ENCODE measurements at regions not wholly inside any gene's neighbourhood (a gene's known extent, or its start where the extent isn't known, plus 50 kb on each side); places are given as distances from the start of the nearest gene placed in this dataset.

DNA sequence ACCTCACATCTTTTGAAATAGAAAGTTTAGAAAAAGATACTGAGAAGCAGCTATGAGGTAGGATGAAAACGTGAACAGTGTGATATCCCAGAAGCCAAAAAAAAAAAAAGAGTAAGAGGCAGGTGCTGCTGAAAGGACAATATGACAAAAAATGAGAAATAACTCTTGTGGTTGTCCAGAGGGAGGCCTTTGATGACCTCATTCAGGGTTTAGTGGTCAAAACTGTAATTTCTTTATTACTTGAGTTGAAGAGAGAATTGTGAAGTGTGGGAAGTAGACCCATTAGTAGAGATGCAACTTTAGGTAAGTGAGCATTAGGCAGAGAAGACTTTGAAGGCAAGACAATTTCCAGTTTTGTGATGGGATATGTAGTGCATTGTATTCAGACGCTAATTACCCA is 1306.3 kb upstream of the ACO1 start:
- Histone ChIP-seq H3K36me3 (ENCODE audit: control insufficient read depth, insufficient read depth, low read length) (no peaks in the 10 kb centered on the region), H3K27me3 (ENCODE audit: control insufficient read depth in 2 of 2, insufficient read depth in 2 of 2, low read length in 2 of 2) (no peaks in the 10 kb centered on the region), H3K4me1 (replicated peaks in 1 of 2; ENCODE audit: control insufficient read depth in 2 of 2, insufficient read depth in 2 of 2, low read length in 2 of 2) (no peaks in the 10 kb centered on the region), H3K4me2 (ENCODE audit: insufficient read depth, low read length) (no peak overlapping the region), H3K9me3 (replicated peaks; ENCODE audit: control insufficient read depth, insufficient read depth, low read depth, low read length) (no peaks in the 10 kb centered on the region), H3K27ac (ENCODE audit: extremely low read depth, low read depth, low read length) (no peak overlapping the region), H4K20me1 (replicated peaks; ENCODE audit: control insufficient read depth, insufficient read depth, low read length) (no peaks in the 10 kb centered on the region), H3K9me1 (ENCODE audit: control insufficient read depth, insufficient read depth, low read length) (no peaks in the 10 kb centered on the region), H3K9ac (ENCODE audit: insufficient read depth in 1 of 2, low read depth in 2 of 2, low read length in 2 of 2) (no peak overlapping the region), H3K79me2 (ENCODE audit: control insufficient read depth, insufficient read depth, low read length) (no peaks in the 10 kb centered on the region), H3K4me3 (no peak overlapping the region), H2AFZ (ENCODE audit: low read depth, low read length) (no peak overlapping the region)
- ATAC-seq (no peak), FAIRE-seq (no peak), DNase-seq (ENCODE audit: extremely low read depth in 1 of 4, low spot score in 3 of 4) (no peak)
- BruUV-seq (replicated peaks), result no TSS peak
- ChIA-PET CTCF (ENCODE audit: low intra/inter-chr PET ratio) (no interaction called here), POLR2A (no interaction called here)
- TF ChIP-seq, protein P1, sequence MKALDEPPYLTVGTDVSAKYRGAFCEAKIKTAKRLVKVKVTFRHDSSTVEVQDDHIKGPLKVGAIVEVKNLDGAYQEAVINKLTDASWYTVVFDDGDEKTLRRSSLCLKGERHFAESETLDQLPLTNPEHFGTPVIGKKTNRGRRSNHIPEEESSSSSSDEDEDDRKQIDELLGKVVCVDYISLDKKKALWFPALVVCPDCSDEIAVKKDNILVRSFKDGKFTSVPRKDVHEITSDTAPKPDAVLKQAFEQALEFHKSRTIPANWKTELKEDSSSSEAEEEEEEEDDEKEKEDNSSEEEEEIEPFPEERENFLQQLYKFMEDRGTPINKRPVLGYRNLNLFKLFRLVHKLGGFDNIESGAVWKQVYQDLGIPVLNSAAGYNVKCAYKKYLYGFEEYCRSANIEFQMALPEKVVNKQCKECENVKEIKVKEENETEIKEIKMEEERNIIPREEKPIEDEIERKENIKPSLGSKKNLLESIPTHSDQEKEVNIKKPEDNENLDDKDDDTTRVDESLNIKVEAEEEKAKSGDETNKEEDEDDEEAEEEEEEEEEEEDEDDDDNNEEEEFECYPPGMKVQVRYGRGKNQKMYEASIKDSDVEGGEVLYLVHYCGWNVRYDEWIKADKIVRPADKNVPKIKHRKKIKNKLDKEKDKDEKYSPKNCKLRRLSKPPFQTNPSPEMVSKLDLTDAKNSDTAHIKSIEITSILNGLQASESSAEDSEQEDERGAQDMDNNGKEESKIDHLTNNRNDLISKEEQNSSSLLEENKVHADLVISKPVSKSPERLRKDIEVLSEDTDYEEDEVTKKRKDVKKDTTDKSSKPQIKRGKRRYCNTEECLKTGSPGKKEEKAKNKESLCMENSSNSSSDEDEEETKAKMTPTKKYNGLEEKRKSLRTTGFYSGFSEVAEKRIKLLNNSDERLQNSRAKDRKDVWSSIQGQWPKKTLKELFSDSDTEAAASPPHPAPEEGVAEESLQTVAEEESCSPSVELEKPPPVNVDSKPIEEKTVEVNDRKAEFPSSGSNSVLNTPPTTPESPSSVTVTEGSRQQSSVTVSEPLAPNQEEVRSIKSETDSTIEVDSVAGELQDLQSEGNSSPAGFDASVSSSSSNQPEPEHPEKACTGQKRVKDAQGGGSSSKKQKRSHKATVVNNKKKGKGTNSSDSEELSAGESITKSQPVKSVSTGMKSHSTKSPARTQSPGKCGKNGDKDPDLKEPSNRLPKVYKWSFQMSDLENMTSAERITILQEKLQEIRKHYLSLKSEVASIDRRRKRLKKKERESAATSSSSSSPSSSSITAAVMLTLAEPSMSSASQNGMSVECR (CRISPR knock-in tag; IDR thresholded peaks at IDR 0.05), result no peak
- TF ChIP-seq RBBP5 (IDR thresholded peaks at IDR 0.05; ENCODE audit: borderline replicate concordance, insufficient read depth, low read length, poor library complexity, severe bottlenecking), result no peak
- TF ChIP-seq BACH1 (tag; IDR thresholded peaks at IDR 0.05), result no peak
- in situ Hi-C loops (cut with MboI), result no loop called here
- WGBS (ENCODE audit: insufficient coverage, low coverage, missing lambda C conversion rate), result no CpG with 5 or more reads among the region's 2 CpGs
- intact Hi-C loops (cut with micrococcal nuclease), result no loop called here

Data from K562 (cell line).